Fibroblast of lung (primary cell): ENCODE measurements at regions not wholly inside any gene's neighbourhood (a gene's known extent, or its start where the extent isn't known, plus 50 kb on each side); places are given as distances from the start of the nearest gene placed in this dataset.

ENCODE experiments used
- DNase-seq, 2 donors: peaks; one replicate each; pipeline versions ENCODE4 v3.0.0 to v3.0.0-alpha.2; 2010; ENCODE audit warnings: low read depth in 2 of 2
- H2AFZ ChIP-seq: 2 replicates; pipeline ENCODE4 v1.5.1; 2012; ENCODE audit warnings: low read length, control low read depth, inconsistent platforms
- H3K27ac ChIP-seq: 2 replicates; pipeline ENCODE4 v1.5.1; 2011; ENCODE audit warnings: low read length, control low read depth; ENCODE audit not compliant: insufficient read depth
- H3K27me3 ChIP-seq: 2 replicates; pipeline ENCODE4 v1.5.1; 2011; ENCODE audit warnings: mild to moderate bottlenecking, low read length; ENCODE audit not compliant: control insufficient read depth, insufficient read depth
- H3K36me3 ChIP-seq: 2 replicates; pipeline ENCODE4 v1.5.1; 2011; ENCODE audit warnings: low read length; ENCODE audit not compliant: control insufficient read depth, insufficient read depth
- H3K4me1 ChIP-seq: 2 replicates; pipeline ENCODE4 v1.5.1; 2011; ENCODE audit warnings: low read length; ENCODE audit not compliant: control insufficient read depth, insufficient read depth; ENCODE audit errors: extremely low read depth
- H3K4me2 ChIP-seq: 2 replicates; pipeline ENCODE4 v1.5.1; 2011; ENCODE audit warnings: low read length, control low read depth; ENCODE audit not compliant: insufficient read depth; ENCODE audit errors: extremely low read depth
- H3K4me3 ChIP-seq, 4 experiments: fragments of 200-600 bp in 1 of 4; sonication (generic) in 1 of 4; replicated peaks in 1 of 4; 2 replicates each; pipeline ENCODE4 v1.5.1; 2011 to 2016; ENCODE audit warnings: low read length in 4 of 4, low read depth in 3 of 4, mild to moderate bottlenecking in 3 of 4, control low read depth in 2 of 4, inconsistent platforms in 1 of 4, mixed read lengths in 1 of 4; ENCODE audit not compliant: insufficient read depth in 1 of 4; ENCODE audit errors: control extremely low read depth in 1 of 4
- H3K79me2 ChIP-seq: 2 replicates; pipeline ENCODE4 v1.5.1; 2012; ENCODE audit warnings: mild to moderate bottlenecking, low read length, inconsistent platforms; ENCODE audit not compliant: control insufficient read depth, insufficient read depth
- H3K9ac ChIP-seq: 2 replicates; pipeline ENCODE4 v1.5.1; 2011; ENCODE audit warnings: mild to moderate bottlenecking, low read length, control low read depth; ENCODE audit not compliant: insufficient read depth
- H3K9me3 ChIP-seq: 2 replicates; pipeline ENCODE4 v1.5.1; 2012; ENCODE audit warnings: low read depth, low read length; ENCODE audit not compliant: control insufficient read depth, insufficient read depth
- H4K20me1 ChIP-seq: 2 replicates; pipeline ENCODE4 v1.5.1; 2011; ENCODE audit warnings: low read length; ENCODE audit not compliant: control insufficient read depth, insufficient read depth; ENCODE audit errors: extremely low read depth
- EZH2 ChIP-seq: IDR thresholded peaks from 2 replicates; pipeline ENCODE4 v1.5.1; 2012; ENCODE audit warnings: low read length, control low read depth, mild to moderate bottlenecking; ENCODE audit errors: missing control alignments
- TF ChIP-seq, protein P1 (sequence below), 2 donors: IDR thresholded peaks in 1 of 2; conservative IDR thresholded peaks in 1 of 2; 1 replicate in 1 of 2; 2 replicates in 1 of 2; pipeline ENCODE4 v1.5.1; 2011 to 2012; ENCODE audit warnings: low read length in 2 of 2, control low read depth in 1 of 2, inconsistent platforms in 1 of 2, low read depth in 1 of 2, mild to moderate bottlenecking in 1 of 2

DNA sequence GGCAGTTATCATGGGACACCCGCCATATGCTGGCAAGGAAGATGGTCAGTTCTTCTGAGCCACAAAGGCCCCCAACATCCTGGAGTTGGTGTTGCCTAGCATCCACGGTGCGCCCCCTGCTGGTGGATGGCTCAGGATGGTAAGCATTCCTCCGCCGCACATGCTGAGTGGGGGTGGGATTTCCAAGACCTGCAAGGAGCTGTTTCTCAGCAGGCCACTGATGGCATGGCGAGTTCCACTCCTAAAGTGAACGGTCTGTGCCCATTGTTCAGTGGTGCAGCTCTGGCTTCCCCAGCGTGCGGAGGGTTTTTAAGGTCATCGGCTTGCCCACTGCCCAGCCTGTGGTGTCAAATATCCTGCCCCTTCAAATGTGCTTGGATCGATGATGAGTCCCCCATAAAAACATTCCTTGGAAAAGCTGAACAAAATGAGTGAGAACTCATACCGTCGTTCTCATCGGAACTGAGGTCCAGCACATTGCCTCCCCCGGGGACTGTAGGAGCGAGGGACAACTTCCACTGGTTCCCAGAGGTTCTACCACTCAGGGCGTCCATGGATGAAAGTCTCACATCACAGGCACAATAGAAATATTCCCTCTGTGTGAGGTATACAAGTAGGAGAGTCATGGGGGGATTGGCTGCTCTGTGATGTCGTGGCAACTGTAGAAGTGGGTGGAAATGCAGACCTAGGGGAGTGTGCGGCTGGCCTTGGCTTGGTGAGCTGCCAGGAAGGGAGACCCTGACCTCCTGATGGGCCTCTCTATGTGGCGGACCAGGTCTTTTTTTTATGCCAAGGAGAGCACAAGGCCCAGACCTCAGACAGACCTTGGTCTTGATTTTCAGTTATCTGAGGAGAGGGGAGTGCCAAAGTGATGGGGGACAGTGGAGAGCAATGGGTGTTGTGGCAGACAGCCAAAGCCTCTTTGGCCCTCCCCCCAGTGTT is 102.0 kb downstream of the SNRPN start:
- Histone ChIP-seq H3K4me2 (no peak overlapping the region), H3K27ac (no peak overlapping the region), H3K9ac (no peak overlapping the region), H3K9me3 (peaks cover 30% of the 10 kb centered on the region), H2AFZ (no peak overlapping the region), H4K20me1 (no peaks in the 10 kb centered on the region), H3K4me3 (no peak overlapping the region), H3K4me1 (no peaks in the 10 kb centered on the region), H3K36me3 (no peaks in the 10 kb centered on the region), H3K79me2 (no peaks in the 10 kb centered on the region), H3K27me3 (no peaks in the 10 kb centered on the region)
- no peak for TF ChIP-seq EZH2
- TF ChIP-seq, protein P1, sequence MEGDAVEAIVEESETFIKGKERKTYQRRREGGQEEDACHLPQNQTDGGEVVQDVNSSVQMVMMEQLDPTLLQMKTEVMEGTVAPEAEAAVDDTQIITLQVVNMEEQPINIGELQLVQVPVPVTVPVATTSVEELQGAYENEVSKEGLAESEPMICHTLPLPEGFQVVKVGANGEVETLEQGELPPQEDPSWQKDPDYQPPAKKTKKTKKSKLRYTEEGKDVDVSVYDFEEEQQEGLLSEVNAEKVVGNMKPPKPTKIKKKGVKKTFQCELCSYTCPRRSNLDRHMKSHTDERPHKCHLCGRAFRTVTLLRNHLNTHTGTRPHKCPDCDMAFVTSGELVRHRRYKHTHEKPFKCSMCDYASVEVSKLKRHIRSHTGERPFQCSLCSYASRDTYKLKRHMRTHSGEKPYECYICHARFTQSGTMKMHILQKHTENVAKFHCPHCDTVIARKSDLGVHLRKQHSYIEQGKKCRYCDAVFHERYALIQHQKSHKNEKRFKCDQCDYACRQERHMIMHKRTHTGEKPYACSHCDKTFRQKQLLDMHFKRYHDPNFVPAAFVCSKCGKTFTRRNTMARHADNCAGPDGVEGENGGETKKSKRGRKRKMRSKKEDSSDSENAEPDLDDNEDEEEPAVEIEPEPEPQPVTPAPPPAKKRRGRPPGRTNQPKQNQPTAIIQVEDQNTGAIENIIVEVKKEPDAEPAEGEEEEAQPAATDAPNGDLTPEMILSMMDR (conservative IDR thresholded peaks at IDR 0.05 in 1 of 2, IDR thresholded peaks at IDR 0.05 in 1 of 2; ENCODE audit: low read depth in 1 of 2, low read length in 2 of 2), result peak in 1 of 2 donors; percentile 9
- DNase-seq, result no peak

DNA sequence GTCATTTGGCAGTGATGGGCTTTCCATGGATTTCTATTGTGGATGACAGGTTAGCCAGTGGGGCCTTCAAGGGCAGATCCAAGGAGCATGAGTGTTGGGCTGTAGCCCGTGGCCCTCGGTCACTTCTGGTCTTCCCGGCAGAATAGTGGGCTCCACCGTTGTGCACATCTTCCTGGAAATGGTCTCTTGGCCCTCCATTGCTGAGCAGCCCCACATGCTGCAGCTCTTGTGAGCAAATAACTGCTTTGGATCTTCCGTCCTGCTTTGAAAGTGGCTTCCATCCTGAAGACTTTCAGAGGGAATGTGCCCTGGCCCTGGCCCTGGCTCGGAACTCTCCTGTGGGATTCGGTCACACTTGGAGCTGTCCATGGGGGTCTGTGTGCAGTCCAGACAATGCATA is 102.8 kb downstream of the SNRPN start:
- H3K36me3 ChIP-seq, result no peaks in the 10 kb centered on the region
- no peak overlapping the region for H2AFZ ChIP-seq
- no peaks in the 10 kb centered on the region for H3K27me3 ChIP-seq
- peaks cover 30% of the 10 kb centered on the region for H3K9me3 ChIP-seq
- TF ChIP-seq EZH2, result no peak
- TF ChIP-seq, protein P1 (conservative IDR thresholded peaks at IDR 0.05 in 1 of 2, IDR thresholded peaks at IDR 0.05 in 1 of 2; ENCODE audit: low read depth in 1 of 2, low read length in 2 of 2), result no peak
- no peak overlapping the region for H3K27ac ChIP-seq
- no peak overlapping the region for H3K4me3 ChIP-seq
- DNase-seq, result no peak
- no peaks in the 10 kb centered on the region for H3K79me2 ChIP-seq
- H3K4me1 ChIP-seq, result no peaks in the 10 kb centered on the region
- H3K4me2 ChIP-seq, result no peak overlapping the region
- no peak overlapping the region for H3K9ac ChIP-seq
- H4K20me1 ChIP-seq, result no peaks in the 10 kb centered on the region

DNA sequence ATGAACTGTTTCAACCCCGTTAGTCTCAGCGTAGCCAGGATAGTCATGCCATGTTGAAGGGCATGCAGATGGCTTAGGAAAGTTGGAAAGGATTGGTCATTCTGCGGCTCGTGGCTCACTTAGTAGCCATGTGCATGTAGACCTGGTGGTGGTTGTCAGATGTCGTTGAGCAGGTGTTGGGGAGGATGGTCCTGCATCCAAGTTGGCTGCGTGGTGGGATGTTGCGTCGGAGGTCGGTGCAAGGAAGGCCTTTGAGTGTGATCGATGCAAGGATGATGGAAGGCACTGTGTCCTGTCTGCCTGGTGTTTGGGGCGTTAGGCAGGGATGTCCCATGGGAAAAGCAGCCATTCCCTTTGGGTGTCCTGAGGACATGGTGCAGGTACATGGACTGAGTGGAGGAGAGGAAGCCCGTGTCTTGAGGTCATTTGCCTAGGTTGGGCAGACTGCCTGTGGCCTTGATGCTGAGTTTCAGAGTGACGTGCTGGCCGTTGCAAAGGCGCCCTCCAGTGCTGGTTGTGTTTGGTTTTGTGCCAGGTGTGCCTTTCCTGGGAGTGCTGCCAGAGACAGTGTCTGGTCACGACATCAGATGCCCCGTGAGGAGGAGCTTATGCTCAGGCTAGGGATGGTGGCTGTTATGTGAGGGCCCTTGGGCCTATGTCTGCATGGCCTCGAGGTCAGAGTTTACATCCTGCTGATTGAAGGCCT is 103.4 kb downstream of the SNRPN start:
- Histone ChIP-seq H3K9me3 (peaks cover 32% of the 10 kb centered on the region), H3K27ac (no peak overlapping the region), H3K27me3 (no peaks in the 10 kb centered on the region), H3K79me2 (no peaks in the 10 kb centered on the region), H3K4me2 (no peak overlapping the region), H4K20me1 (no peaks in the 10 kb centered on the region), H3K9ac (no peak overlapping the region), H2AFZ (no peak overlapping the region), H3K4me1 (no peaks in the 10 kb centered on the region), H3K4me3 (no peak overlapping the region), H3K36me3 (no peaks in the 10 kb centered on the region)
- DNase-seq, result no peak
- no peak for TF ChIP-seq EZH2
- TF ChIP-seq, protein P1 (conservative IDR thresholded peaks at IDR 0.05 in 1 of 2, IDR thresholded peaks at IDR 0.05 in 1 of 2; ENCODE audit: low read depth in 1 of 2, low read length in 2 of 2), result no peak
